HG03135 (cell line): ENCODE measurements at regions not wholly inside any gene's neighbourhood (a gene's known extent, or its start where the extent isn't known, plus 50 kb on each side); places are given as distances from the start of the nearest gene placed in this dataset.

Experiments
- ATAC-seq: cut with Tn5 transposase; IDR thresholded peaks from one replicate; pipeline ENCODE4 v1.9.1; 2021; ENCODE audit warnings: mild to moderate bottlenecking, moderate library complexity; ENCODE audit not compliant: unreplicated experiment

DNA sequence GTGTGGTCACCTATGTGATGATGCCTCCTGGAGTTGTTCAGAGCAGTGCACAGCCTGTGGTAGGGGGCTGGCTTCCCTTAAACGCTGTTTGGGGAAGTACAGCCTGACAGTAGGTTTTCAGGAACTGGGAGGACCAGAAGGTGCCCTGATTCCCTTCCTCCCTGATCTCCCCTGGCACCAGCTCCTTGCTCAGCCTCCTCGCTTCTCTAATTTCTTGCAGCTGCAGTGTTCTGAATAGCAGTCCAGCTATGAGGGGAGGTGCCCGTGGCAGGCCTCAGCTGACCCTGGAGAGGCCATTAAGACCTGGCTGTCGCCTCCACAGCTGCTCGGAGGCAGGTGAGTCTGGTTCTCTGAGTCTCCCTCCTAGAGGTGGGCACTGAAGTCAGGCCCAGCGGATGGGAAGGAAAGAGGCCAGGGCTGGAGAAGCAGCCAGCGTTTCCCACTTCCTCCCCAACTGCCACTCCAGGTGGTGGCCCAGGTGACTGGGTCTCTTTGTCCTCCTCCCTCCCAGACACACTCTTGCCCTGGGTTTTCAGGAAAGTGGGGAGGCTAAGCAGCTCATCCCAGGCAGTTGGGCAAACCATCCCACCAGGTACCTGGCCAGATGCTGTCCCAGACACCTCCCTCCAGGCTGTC is 52.0 kb upstream of the RPL11 start:
- ATAC-seq, result no peak

DNA sequence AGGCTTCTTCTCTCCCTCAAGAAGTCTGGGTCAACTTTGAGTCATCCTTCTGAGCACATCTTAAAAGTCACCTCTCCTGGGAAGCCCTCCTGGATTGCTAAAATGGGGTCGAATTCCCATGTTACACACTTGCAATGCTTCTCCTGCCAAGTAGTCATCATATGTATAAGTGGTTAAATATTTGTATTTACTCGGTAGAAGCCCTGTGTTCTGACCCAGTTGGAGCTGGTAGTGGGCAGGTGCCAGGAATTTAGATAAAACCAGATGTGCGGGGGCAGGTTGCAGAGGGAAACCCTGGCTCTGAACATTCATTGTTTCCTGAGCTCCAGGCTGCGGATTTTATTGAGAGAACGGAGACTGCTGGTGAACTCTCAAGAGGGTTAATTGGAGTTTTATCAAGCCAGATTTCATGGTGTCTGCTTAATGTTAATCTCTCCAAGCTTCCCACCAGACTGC is 52.8 kb upstream of the RPL11 start:
- no peak for ATAC-seq

DNA sequence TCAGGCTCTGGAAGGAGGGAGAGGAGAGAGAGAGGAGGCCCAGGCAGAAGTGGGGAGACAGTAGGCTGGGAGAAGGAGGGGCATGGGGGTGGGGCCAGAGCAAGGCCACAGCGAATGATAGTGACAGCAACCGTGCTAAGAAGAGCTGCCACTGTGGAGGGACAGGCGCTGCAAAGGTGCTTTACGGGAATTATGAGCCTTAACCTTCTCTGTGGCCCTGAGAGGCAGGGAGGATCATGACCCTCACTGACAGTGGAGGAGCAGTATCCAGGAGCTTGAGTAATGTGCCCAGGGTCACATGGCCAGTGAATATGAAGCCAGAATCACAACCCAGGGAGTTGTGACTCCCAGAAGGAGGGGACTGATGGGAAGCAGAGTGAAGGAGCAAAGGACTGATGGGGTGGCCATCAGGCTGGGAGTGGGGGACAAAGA is 53.4 kb upstream of the RPL11 start:
- ATAC-seq, result no peak

DNA sequence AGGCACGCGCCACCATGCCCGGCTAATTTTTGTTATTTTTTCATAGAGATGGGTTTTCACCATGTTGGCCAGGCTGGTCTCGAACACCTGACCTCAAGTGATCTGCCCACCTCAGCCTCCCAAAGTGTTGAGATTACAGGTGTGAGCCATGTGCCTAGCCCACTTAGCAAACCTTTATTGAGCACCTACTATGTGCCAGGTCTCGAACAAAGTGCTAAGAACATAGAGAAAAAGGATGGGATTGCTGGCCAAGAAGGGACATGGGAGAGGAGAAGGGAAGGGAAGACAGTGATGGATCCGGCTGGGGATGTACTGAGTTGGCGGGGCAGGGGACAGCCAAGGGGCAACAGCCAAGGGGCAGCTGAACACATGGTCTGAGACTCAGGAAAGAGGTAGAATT is 55.6 kb upstream of the RPL11 start:
- no peak for ATAC-seq

DNA sequence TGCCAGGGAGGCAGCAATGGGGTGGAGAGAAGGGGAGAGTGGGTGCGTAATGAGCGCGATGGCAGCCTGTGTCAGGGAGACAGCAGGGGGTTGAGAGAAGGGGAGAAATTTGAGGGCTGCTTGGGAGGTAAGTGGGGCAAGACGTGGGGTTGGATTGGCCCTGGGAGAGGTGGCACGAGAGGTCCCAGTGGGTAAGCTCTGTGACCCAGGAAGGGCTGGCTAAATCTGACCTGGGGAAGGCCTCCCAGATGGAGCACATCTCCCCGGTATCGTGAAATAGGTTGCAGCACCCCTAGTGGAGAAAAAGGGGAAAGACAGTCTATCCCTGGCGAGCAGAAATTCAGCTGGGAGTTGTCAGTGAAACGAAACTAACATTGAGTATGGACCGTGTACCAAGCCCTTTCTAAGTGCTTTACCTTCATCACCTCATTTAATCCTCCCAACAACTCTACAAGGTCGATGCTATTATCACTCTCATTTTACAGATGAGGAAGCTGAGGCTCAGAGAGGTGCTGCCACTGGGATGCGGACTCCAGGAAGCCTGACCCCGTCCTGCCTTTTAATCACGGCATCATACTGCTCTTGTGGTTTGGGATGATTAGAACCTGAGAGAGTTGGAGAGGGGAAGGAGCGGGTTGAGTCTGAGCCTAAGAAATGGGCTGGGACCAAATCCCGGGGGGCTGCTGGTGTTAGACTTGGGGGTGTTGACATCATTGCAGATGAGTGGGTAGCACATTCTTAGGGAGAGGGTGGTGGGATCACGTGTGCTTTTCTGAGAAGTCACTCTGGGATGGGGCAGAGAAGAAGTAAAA is 56.6 kb upstream of the RPL11 start:
- no peak for ATAC-seq

DNA sequence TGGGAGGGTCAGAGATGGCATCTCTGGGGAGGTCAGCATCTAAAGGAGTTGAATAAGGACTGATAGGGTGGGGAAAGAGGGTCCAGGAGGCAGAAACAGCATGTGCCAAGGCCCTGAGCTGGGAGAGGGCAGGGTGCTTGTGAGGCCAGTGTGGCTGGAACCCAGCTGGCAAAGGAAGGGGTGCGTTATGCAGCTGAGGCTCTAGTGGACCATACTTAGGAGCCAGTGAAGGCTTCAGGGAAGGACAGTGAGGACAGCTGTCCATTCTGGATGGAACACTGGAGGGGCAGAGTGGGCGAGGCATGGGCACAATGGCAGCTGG is 57.1 kb upstream of the RPL11 start:
- no peak for ATAC-seq

DNA sequence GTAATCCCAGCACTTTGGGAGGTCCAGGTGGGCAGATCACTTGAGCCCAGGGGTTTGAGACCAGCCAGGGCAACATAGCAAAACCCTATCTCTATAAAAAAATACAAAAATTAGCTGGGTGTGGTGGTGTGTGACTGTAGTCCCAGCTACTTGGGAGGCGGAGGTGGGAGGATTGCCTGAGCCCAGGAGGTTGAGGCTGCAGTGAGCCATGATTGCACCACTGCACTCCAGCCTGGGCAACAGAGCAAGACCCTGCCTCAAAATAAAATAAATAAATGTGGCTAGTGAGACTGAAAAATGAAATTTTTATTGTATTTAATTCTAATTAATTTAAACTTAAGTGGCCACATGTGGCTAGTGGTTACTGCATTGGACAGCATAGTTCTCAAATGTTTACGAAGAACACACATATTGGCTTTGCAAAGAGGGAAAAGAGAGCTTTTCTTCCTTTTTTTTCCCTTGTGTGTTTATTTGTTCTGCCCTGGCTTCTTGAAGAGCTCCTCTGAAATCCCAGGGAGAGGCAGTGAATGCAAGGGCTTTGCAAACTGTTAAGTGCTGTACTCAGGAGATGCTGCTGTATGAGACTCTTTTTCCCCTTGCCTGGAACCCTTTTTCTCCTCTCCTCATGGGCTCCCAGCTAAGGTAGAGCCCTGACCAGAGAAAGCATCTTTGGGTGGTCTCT is 59.0 kb upstream of the RPL11 start:
- ATAC-seq, result no peak

DNA sequence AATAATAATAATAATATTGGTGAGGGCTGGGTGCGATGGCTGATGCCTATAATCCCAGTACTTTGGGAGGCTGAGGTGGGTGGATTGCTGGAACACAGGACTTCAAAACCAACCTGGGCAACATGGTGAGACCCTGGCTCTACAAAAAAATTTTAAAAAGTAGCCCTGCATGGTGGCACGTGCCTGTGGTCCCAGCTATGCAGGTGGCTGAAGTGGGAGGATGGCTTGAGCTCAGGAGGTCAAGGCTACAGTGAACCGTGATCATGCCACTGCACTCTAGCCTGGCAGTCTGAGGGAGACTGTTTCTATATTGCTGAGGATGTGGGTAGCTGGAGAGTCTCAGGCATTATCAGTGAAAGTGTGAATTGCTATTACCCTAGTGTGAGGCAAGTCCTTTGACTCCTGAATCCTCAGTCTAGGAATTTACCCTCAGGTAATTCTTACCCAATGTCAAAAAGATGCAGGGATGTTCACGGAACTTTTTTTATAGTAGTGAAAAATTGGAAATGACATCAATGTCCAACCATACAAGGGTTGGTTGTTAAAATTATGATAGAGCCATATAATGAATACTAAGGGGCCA is 61.8 kb upstream of the RPL11 start:
- no peak for ATAC-seq

DNA sequence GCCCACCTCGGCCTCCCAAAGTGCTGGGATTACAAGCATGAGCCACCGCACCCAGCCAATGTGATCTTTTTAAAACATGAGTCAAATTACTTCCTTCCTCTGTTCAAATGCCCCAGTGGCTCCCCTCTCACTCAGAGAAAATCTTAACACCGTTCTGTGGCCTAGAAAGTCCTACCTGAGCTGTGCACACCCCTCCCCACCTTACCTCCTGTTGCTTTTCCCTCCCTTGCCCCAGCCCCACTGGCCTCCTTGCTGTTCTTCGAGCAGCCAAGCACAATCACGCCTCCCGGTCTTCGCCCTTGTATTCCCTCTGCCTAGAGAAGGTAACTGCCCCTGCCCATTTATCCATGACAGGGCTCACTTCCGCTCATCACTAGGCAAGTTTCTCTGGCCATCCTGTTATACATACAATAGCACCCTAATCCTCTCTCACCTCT is 62.6 kb upstream of the RPL11 start:
- no peak for ATAC-seq

DNA sequence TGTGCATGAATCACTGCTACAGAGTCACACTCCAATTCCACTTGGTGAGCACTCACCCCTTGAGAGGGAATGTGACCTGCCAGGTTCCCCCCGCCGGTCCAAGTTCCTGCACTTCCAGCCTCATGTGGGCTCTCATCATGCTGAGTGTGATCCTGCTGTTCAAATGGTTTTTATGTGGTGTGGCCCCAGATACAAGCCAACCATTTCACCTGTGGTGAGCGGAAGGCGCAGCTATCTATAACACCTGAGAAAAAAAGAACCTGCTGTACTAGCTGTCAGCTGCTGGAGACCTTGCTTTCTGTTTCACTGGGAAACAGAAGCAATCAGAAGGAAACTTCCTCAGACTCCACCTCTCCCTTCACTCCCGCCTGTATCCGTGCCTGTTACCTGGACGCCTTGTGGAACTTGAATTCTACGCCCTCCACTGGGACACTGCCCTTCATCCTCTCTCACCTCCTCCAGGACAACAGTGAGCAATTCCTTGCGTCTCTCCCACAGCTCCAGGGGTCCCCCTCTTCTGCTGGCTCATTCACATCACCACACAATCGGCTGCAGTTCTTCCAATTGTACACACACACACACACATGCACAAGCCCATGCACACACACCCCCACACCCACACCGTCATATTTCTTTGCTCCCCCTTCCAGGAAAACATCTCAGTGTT is 64.4 kb upstream of the RPL11 start:
- ATAC-seq, result no peak

DNA sequence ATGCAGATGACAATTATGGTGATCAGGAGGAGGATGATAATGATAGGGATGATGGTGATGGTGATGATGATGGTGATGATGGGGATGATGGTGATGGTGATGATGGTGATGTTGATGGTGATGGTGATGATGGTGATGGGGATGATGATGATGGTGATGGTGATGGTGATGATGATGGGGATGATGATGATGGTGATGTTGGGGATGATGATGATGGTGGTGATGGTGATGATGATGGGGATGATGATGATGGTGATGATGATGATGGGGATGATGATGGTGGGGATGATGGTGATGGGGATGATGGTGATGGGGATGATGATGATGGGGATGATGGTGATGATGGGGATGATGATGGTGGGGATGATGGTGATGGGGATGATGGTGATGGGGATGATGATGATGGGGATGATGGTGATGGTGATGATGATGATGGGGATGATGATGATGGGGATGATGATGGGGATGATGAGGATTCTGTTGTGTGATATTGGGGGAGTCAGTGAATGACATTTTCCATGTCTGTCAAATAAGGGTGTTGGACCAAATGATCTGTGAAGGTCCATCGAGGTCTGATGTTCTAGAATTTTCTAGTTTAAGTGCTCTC is 65.6 kb upstream of the RPL11 start:
- no peak for ATAC-seq

DNA sequence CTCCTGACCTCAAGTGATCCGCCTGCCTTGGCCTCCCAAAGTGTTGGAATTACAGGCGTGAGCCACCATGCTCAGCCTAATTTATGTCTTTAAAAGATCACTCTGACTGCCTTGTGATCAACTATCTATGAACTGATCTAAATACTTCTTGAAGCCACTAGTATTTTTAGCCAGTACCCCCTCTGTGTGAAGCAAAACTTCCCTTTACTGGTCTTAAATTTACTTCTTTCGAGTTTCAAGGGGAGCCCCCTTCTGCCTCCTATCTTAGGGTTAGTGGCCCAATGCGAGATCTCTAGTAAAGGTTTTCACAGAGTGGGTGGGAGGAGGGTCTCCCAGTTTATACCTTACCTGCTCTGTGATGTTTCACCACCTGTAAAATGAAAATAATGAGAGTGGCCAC is 66.1 kb upstream of the RPL11 start:
- ATAC-seq, result no peak

DNA sequence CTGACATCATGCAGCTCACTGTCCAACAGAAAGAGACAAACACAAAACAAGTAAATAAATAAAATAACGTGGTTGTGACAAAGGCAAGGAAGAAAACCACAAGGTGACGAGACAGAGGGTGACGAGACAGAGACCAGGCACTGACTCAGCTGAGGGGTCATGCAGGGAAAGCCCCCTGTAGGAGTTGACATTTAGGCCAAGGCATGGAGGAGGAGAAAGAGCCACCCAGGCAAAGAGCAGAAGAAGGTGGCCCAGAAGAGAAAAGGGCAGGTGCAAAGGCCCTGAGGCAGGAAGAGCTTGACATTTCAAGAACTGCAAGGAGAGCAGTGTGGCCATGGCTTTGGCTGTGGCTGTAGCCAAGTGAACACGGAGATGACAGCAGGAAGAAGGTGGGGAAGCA is 65.1 kb upstream of the ID3 start:
- ATAC-seq, result no peak

DNA sequence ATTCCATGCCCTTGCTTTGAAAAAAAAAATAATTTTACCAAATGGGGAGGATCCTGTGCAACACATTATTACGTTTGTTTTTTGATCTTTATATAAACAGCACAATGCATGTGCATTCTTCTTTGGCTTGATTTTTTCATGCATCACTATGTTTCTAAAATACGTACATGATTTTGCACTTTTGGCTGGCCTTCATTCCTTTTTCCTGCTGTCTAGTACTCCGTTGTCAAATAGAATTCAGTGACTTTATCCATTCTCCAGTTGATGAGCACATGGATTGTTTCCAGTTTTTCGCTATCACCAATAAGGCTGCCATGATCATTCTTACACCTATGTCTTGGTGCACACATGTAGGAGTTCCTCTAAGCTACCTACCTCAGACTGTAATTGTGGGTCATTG is 63.0 kb upstream of the ID3 start:
- ATAC-seq, result no peak

DNA sequence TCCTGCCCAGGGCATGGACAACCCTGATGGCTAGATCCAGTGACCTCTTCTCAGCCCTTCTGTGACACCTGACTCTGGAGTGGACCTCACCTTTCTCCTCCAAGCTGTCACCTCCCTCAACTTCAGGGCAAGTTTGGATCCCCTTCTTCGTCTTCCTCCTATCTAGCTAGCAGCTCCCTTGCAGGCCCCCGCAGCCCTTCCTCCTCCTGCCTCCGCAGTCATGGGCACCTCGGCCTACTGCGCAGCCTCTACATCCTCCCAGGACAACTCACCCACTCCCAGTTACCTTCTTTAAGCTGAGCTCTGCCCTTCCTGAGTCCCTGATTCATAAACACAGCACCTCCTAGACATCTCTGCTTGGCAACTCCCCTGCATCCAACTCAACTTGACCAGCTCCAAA is 61.3 kb upstream of the ID3 start:
- ATAC-seq, result no peak

DNA sequence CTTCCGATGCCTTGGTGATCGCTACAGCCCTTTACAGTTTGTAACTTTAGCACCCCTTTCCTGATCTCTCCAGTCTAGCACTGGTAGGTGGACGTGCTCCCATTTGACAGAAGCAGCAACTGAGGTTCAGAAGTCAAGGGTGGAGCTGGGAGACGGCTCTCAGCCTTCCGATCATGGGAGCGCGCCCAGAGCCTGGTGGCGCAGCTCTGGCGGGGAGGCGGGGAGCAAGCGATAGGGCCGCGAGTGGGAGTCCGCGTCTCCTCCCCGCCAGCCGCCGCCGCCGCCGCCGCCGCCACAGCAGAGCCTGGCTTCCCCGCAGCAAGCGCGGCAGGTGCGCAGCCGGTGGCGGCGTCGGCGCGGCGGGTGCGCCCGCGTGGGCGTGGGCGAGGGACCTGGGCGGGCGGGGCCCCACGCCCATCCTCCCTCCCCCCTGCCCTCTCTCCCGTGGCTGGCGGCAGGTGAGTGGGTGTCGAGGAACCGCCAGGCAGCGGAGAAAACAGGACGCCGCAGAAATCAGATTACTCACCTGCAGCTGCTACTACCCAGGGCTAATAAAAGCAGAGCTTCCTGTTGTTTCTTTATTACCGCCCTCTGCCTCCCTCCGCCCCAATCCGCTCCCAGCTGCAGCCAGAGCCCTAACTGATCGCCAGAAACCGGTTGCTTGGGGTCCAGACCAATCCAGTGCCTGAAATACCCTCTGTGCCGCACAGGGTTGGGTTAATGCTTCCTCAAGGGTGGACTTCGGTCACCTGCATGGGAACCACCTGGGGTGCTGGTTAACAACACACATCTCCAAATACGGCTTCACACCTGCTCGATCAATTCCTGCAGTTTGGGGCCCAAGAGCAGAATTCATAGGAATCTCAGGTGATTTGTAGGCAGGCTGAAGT is 60.2 kb upstream of the ID3 start:
- peak; percentile 54 for ATAC-seq

DNA sequence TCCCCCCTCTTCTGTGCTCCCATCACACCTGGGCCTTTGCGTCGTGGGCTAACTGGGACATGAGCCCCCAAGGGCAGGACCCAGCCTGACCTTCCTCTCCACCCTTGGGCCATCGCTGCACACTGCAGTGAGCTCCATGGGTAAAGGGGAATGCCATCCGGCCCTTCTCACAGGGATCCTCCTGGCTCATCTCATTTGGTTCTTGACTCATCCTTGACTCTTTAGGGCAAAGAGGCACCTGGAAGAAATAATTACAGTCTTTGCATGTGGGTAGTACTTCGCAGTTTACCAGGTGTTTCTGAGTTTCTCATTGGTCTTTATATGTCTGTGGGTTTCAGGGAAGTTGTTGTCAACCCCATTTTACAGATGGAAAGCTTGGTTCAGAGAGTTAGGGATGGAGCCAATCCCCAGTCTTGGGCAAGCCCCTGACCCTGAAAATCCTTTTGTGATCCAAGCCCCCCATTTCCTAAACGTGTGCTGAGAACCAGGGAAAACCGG is 59.3 kb upstream of the ID3 start:
- ATAC-seq, result no peak

DNA sequence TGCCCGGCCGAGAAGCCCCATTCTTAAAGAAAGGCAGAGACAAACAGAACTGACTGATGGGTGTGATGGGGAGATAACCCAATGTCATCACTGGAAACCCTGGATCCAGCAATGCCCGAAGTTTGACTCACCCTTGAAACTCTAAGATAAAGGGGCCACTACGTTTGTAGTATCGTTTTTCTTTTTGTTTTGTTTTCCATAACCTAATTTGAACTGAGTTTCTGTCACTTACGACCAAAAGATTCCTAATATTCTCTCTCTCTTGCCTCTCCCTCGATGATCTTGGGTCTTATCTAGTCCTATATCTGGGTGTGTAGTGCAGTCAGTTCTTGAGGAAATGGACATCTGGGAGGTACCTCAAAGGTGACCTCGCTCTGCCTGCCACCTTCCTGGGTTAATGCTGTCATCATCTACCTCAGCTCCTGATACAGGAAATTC is 57.8 kb upstream of the ID3 start:
- no peak for ATAC-seq

DNA sequence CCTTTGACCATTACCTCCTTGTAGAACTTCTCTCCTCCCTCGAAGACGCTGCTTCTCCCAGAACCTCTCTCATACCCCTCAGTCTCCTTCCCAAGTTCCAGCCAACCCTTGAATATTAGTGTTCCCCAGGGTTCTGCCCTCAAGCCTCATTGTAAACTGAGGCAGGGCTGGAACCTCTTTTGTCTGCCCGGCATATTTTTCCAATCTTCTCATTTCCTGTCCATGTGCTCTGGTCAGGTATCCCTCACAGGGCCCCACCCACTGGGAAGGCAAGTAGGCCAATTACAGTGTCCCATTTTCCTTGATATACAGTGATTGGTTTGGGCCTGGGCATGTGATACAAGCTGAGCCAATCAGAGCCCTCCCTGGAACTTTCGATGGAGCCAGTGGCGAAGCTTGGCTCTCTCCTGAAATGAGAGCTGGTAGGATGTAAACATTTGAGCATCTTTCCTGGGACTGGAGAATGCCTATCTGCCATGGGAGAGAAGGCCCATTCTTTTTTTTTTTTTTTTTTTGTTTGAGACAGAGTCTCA is 57.1 kb upstream of the ID3 start:
- no peak for ATAC-seq
